ENCODE measurements at regions not wholly inside any gene's neighbourhood (a gene's known extent, or its start where the extent isn't known, plus 50 kb on each side); places are given as distances from the start of the nearest gene placed in this dataset.
A peak's percentile ranks its signal among the peaks of the same experiment; 100 is the strongest.
"Not testable (repeated sequence)": the region's sequence is repeated elsewhere in the genome, so short reads cannot be mapped to it uniquely, and the experiment has no call there.

- H3K4me3 ChIP-seq (ENCODE audit: low read depth, poor library complexity, severe bottlenecking); intact Hi-C loops (cut with DNase I; ENCODE audit: low total_unique reads); DNase-seq (ENCODE audit: low spot score in 2 of 2): not testable (repeated sequence)
- WGBS, 2 donors: 83 to 88% methylated on average over 4 to 6 of the region's 7 CpGs
Measured at GRCh38 chr2:87521489-87521888, 226.4 kb upstream of the PLGLB2 start.

DNA sequence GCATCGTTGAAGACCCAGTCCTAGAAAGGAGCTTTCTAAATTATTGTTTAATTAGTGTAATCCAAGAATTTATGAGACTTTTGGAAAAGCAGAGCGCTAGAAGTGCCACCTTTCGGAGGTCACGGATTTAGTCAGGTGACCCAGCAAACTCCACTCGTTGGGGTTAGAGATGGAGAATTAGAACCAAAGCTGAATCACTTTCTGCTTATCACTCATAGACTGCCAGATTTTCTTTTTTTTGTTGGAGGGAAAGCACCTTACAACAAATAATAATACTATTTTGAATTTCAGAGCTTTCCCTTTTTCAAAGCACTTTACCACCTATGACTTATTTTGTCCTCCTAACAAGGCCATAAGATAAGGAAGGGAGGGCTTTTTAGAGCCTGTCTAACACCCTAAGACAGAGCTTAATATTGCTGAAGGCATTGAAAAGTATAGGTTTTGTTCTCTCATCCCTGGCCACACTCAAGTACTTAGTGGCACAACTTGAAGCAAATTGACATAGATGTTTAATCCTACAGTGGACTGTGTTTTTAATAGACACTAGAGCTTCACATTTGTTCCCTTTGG is 223.2 kb upstream of the PLGLB2 start:
- intact Hi-C loops (cut with DNase I; ENCODE audit: low total_unique reads); DNase-seq (ENCODE audit: low spot score in 2 of 2); H3K4me3 ChIP-seq (ENCODE audit: low read depth, poor library complexity, severe bottlenecking): not testable (repeated sequence)
- 88 to 92% methylated on average over 5 of the region's 5 CpGs for WGBS, 2 donors

- H3K4me3 ChIP-seq (ENCODE audit: low read depth, poor library complexity, severe bottlenecking); intact Hi-C loops (cut with DNase I; ENCODE audit: low total_unique reads); DNase-seq (ENCODE audit: low spot score in 2 of 2): not testable (repeated sequence)
- WGBS, 2 donors: 100% methylated on average over 2 of the region's 5 CpGs; no CpG with 5 or more reads in 1 of the 2 donors
Measured at GRCh38 chr2:87525497-87525991, 222.3 kb upstream of the PLGLB2 start.

GRCh38 chr2:87526258-87526657 is 221.6 kb upstream of the PLGLB2 start:
- H3K4me3 ChIP-seq (ENCODE audit: low read depth, poor library complexity, severe bottlenecking); intact Hi-C loops (cut with DNase I; ENCODE audit: low total_unique reads); DNase-seq (ENCODE audit: low spot score in 2 of 2): not testable (repeated sequence)
- no CpG with 5 or more reads among the region's 5 CpGs for WGBS, 2 donors

DNA sequence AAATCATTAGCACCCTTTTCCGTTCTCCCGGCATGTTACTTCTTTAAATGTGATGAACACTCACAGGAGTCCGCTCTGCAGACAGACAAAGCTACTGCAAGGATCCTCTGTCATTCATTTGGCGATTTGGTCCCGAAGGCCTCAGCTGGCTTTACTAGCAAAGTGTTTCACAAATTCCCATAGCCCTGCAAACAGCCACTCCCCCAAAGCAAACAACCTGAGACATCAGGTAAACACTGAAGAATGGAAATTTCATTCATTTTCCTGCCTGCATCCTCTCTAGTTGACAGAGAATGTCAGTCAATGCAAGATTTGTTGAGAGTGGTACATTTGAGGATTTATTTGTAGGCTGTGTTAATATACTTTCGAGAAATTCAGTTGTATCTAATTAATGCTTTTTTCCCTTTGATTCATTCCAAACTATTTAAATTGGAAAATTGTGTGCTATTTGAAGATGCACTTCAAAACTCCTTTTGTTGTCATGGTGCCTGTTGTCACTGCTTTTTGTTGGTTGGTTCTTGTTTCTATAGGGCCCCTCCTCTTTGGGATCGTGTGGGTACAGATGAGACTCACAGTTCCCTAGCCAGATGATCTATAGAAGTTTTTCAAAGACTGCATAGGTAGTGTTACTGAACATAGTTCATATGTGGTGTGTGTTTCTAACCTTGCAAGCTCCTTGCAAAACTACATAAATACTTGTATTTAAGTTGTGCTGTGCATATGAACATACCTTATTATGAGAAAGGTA is 215.7 kb upstream of the PLGLB2 start:
- H3K4me3 ChIP-seq (ENCODE audit: low read depth, poor library complexity, severe bottlenecking); intact Hi-C loops (cut with DNase I; ENCODE audit: low total_unique reads); DNase-seq (ENCODE audit: low spot score in 2 of 2): not testable (repeated sequence)
- WGBS, 2 donors: 57 to 77% methylated on average over 5 of the region's 7 CpGs

GRCh38 chr2:87533390-87534272 is 214.3 kb upstream of the PLGLB2 start:
- intact Hi-C loops (cut with DNase I; ENCODE audit: low total_unique reads); H3K4me3 ChIP-seq (ENCODE audit: low read depth, poor library complexity, severe bottlenecking); DNase-seq (ENCODE audit: low spot score in 2 of 2): not testable (repeated sequence)
- WGBS, 2 donors: no CpG with 5 or more reads among the region's 9 CpGs

DNA sequence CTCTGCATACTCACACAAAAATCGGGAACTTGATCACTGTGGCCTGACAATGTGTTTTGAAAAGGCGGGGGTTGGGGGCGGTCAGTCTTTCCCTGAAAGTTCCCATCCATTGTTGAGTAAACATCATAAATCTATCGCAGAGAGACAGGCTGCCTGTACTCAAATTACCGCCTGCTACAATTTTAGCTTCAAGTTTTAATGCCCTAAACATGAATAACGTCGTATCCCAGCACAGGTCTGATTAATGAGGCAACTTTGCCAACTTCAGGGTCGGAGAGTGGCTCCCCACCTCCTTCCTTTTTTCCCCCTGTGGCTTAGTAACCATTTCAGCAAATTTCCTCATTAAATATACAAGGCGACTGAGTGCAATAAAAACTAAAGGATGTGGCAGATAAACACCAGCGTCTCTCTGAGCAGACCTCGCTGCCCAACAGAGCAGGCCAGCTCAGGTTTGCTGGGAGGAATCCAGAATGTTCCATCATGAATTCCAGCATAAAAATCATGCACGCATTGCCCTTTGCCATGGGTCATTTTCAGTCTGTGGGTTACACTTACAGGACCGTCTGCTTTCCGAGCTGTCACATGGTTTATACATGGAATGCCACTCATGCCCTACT is 213.5 kb upstream of the PLGLB2 start:
- intact Hi-C loops (cut with DNase I; ENCODE audit: low total_unique reads); DNase-seq (ENCODE audit: low spot score in 2 of 2); H3K4me3 ChIP-seq (ENCODE audit: low read depth, poor library complexity, severe bottlenecking): not testable (repeated sequence)
- no CpG with 5 or more reads among the region's 14 CpGs for WGBS, 2 donors

DNA sequence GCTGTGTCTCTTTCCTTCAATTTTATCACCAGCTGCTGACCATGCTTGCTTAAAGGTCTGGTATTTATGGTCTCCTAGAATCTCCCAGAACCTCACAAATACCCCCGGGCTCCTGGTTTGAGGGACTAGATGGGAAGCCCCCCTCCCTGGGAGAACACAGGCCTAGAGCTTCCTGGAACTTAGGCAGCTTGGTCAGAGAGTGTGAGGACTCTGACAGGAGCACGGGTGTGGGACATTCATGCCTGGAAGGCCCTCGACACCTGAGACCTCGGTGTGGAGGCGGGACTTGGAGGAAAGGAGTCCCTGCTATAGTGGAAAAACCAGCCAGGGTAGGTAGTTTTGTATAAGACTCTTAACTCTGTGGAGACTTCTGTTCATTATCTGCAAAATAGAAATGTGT is 211.5 kb upstream of the PLGLB2 start:
- intact Hi-C loops (cut with DNase I; ENCODE audit: low total_unique reads); H3K4me3 ChIP-seq (ENCODE audit: low read depth, poor library complexity, severe bottlenecking); DNase-seq (ENCODE audit: low spot score in 2 of 2): not testable (repeated sequence)
- WGBS, 2 donors: no CpG with 5 or more reads among the region's 5 CpGs

- intact Hi-C loops (cut with DNase I; ENCODE audit: low total_unique reads); H3K4me3 ChIP-seq (ENCODE audit: low read depth, poor library complexity, severe bottlenecking); DNase-seq (ENCODE audit: low spot score in 2 of 2): not testable (repeated sequence)
- 85 to 97% methylated on average over 3 of the region's 8 CpGs for WGBS, 2 donors
Measured at GRCh38 chr2:87537251-87537671, 210.6 kb upstream of the PLGLB2 start.

- H3K4me3 ChIP-seq (ENCODE audit: low read depth, poor library complexity, severe bottlenecking); intact Hi-C loops (cut with DNase I; ENCODE audit: low total_unique reads); DNase-seq (ENCODE audit: low spot score in 2 of 2): not testable (repeated sequence)
- WGBS, 2 donors: no CpG with 5 or more reads among the region's 12 CpGs
Measured at GRCh38 chr2:87538268-87538667, 209.6 kb upstream of the PLGLB2 start.

- WGBS, 2 donors: 79 to 95% methylated on average over 10 to 11 of the region's 15 CpGs
- H3K4me3 ChIP-seq (ENCODE audit: low read depth, poor library complexity, severe bottlenecking); DNase-seq (ENCODE audit: low spot score in 2 of 2); intact Hi-C loops (cut with DNase I; ENCODE audit: low total_unique reads): not testable (repeated sequence)
Measured at GRCh38 chr2:87539151-87539943, 208.5 kb upstream of the PLGLB2 start.

GRCh38 chr2:87540242-87540641 is 207.6 kb upstream of the PLGLB2 start:
- intact Hi-C loops (cut with DNase I; ENCODE audit: low total_unique reads); H3K4me3 ChIP-seq (ENCODE audit: low read depth, poor library complexity, severe bottlenecking); DNase-seq (ENCODE audit: low spot score in 2 of 2): not testable (repeated sequence)
- WGBS, 2 donors: no CpG with 5 or more reads among the region's 3 CpGs

- H3K4me3 ChIP-seq (ENCODE audit: low read depth, poor library complexity, severe bottlenecking); intact Hi-C loops (cut with DNase I; ENCODE audit: low total_unique reads): not testable (repeated sequence)
- peak in 1 of 2 donors; percentile 21 for DNase-seq (ENCODE audit: low spot score in 2 of 2)
- 46 to 60% methylated on average over 5 to 6 of the region's 8 CpGs for WGBS, 2 donors
Measured at GRCh38 chr2:87542599-87543174, 205.2 kb upstream of the PLGLB2 start.

Measured in lower leg skin (tissue), 3 donors.